ENCODE measurements at regions not wholly inside any gene's neighbourhood (a gene's known extent, or its start where the extent isn't known, plus 50 kb on each side); places are given as distances from the start of the nearest gene placed in this dataset.

- ATAC-seq (no peak), DNase-seq (no peak)
- Histone ChIP-seq H3K27me3 (no peaks in the 10 kb centered on the region), H3K27ac (no peak overlapping the region), H3K9me3 (peaks cover 0 to 10% of the 10 kb centered on the region in 2 donors), H3K4me3 (no peak overlapping the region), H3K4me1 (no peaks in the 10 kb centered on the region), H3K36me3 (no peaks in the 10 kb centered on the region)
- intact Hi-C loops (cut with DNase I) = no loop called here
- no peak for TF ChIP-seq CTCF (IDR thresholded peaks at IDR 0.05)
Observed at GRCh38 chr5:8314965-8315364, 446.0 kb downstream of the MTRR start.

GRCh38 chr5:8316608-8317280 lies 447.8 kb downstream of the MTRR start:
- Histone ChIP-seq H3K4me1 (no peaks in the 10 kb centered on the region), H3K27me3 (no peaks in the 10 kb centered on the region), H3K4me3 (no peak overlapping the region), H3K36me3 (no peaks in the 10 kb centered on the region), H3K9me3 (peaks cover 0 to 2% of the 10 kb centered on the region in 2 donors), H3K27ac (no peak overlapping the region)
- no peak for TF ChIP-seq CTCF (IDR thresholded peaks at IDR 0.05)
- ATAC-seq = no peak
- no peak for DNase-seq
- intact Hi-C loops (cut with DNase I) = no loop called here

- H3K9me3 ChIP-seq = no peaks in the 10 kb centered on the region
- TF ChIP-seq CTCF (IDR thresholded peaks at IDR 0.05) = no peak
- no peak overlapping the region for H3K4me3 ChIP-seq
- ATAC-seq (no peak), DNase-seq (no peak)
- H3K27me3 ChIP-seq = no peaks in the 10 kb centered on the region
- H3K4me1 ChIP-seq = no peaks in the 10 kb centered on the region
- intact Hi-C loops (cut with DNase I) = no loop called here
- H3K36me3 ChIP-seq = no peaks in the 10 kb centered on the region
- no peak overlapping the region for H3K27ac ChIP-seq
Observed at GRCh38 chr5:8317335-8317734, 448.4 kb downstream of the MTRR start.

GRCh38 chr5:8320244-8320643 lies 451.3 kb downstream of the MTRR start:
- H3K27ac ChIP-seq = no peak overlapping the region
- H3K4me3 ChIP-seq = no peak overlapping the region
- DNase-seq (no peak), ATAC-seq (no peak)
- no peaks in the 10 kb centered on the region for H3K36me3 ChIP-seq
- TF ChIP-seq CTCF (IDR thresholded peaks at IDR 0.05) = no peak
- intact Hi-C loops (cut with DNase I) = no loop called here
- no peaks in the 10 kb centered on the region for H3K27me3 ChIP-seq
- H3K4me1 ChIP-seq = no peaks in the 10 kb centered on the region
- H3K9me3 ChIP-seq = no peaks in the 10 kb centered on the region

- H3K4me1 ChIP-seq = no peaks in the 10 kb centered on the region
- intact Hi-C loops (cut with DNase I) = no loop called here
- ATAC-seq (no peak), DNase-seq (no peak)
- no peaks in the 10 kb centered on the region for H3K36me3 ChIP-seq
- no peak overlapping the region for H3K4me3 ChIP-seq
- no peaks in the 10 kb centered on the region for H3K9me3 ChIP-seq
- no peak overlapping the region for H3K27ac ChIP-seq
- no peak for TF ChIP-seq CTCF (IDR thresholded peaks at IDR 0.05)
- H3K27me3 ChIP-seq = no peaks in the 10 kb centered on the region
Observed at GRCh38 chr5:8321272-8321671, 452.3 kb downstream of the MTRR start.

All from left lung (tissue), 4 donors.